OCI-LY1 (cell line): ENCODE measurements at regions not wholly inside any gene's neighbourhood (a gene's known extent, or its start where the extent isn't known, plus 50 kb on each side); places are given as distances from the start of the nearest gene placed in this dataset.

Experiments
- CTCF ChIP-seq: fragments of 200-600 bp; sonication (generic), shearing (Covaris generic); IDR thresholded peaks from 2 replicates; pipeline ENCODE4 v1.5.1; 2017; ENCODE audit warnings: mild to moderate bottlenecking, antibody characterized with exemption, low read length, moderate library complexity, mixed read lengths
- EZH2 ChIP-seq: fragments of 200-600 bp; sonication (generic), shearing (Covaris generic); IDR thresholded peaks from 2 replicates; pipeline ENCODE4 v1.8.0; 2017; ENCODE audit warnings: borderline replicate concordance, mixed run types, mild to moderate bottlenecking, antibody characterized with exemption, low read length, moderate library complexity, mixed read lengths

GRCh38 chr2:185939858-185940257 is 201.3 kb downstream of the FSIP2 start:
- no peak for TF ChIP-seq CTCF
- no peak for TF ChIP-seq EZH2
